NCI-H2196 treated with DMSO at 0.1 percent for 48 hours (cell line): ENCODE measurements at regions not wholly inside any gene's neighbourhood (a gene's known extent, or its start where the extent isn't known, plus 50 kb on each side); places are given as distances from the start of the nearest gene placed in this dataset.

Source experiments
- DNase-seq: peaks from one replicate; lab custom pipeline; 2025; ENCODE audit not compliant: unreplicated experiment; lab: John Stamatoyannopoulos, UW

GRCh38 chr19:31694761-31695160 is 345.5 kb upstream of the TSHZ3 start:
- DNase-seq: no peak

- DNase-seq: no peak
Measured at GRCh38 chr19:31699421-31699820, 350.2 kb upstream of the TSHZ3 start.

- no peak for DNase-seq
Measured at GRCh38 chr19:31701146-31701545, 351.9 kb upstream of the TSHZ3 start.

- DNase-seq: no peak
Measured at GRCh38 chr19:31705656-31706055, 356.4 kb upstream of the TSHZ3 start.

- DNase-seq: no peak
Measured at GRCh38 chr19:31706131-31706530, 356.9 kb upstream of the TSHZ3 start.

GRCh38 chr19:31706691-31707620 is 357.7 kb upstream of the TSHZ3 start:
- DNase-seq: no peak

GRCh38 chr19:31708520-31708919 is 359.3 kb upstream of the TSHZ3 start:
- no peak for DNase-seq

GRCh38 chr19:31709476-31709875 is 360.2 kb upstream of the TSHZ3 start:
- DNase-seq: no peak

GRCh38 chr19:31715249-31715945 is 366.2 kb upstream of the TSHZ3 start:
- no peak for DNase-seq

GRCh38 chr19:31716826-31717225 is 367.6 kb upstream of the TSHZ3 start:
- DNase-seq: no peak

- no peak for DNase-seq
Measured at GRCh38 chr19:31717269-31717923, 368.2 kb upstream of the TSHZ3 start.

GRCh38 chr19:31718032-31718431 is 368.8 kb upstream of the TSHZ3 start:
- no peak for DNase-seq

- DNase-seq: no peak
Measured at GRCh38 chr19:31718898-31719297, 369.7 kb upstream of the TSHZ3 start.

GRCh38 chr19:31723101-31723500 is 373.9 kb upstream of the TSHZ3 start:
- DNase-seq: no peak

- DNase-seq: no peak
Measured at GRCh38 chr19:31725051-31725450, 375.8 kb upstream of the TSHZ3 start.

- no peak for DNase-seq
Measured at GRCh38 chr19:31727536-31727935, 378.3 kb upstream of the TSHZ3 start.

GRCh38 chr19:31730270-31730669 is 381.0 kb upstream of the TSHZ3 start:
- no peak for DNase-seq

GRCh38 chr19:31733591-31733990 is 384.4 kb upstream of the TSHZ3 start:
- DNase-seq: no peak

GRCh38 chr19:31742249-31742648 is 393.0 kb upstream of the TSHZ3 start:
- DNase-seq: no peak

- DNase-seq: no peak
Measured at GRCh38 chr19:31745731-31746130, 396.5 kb upstream of the TSHZ3 start.

- no peak for DNase-seq
Measured at GRCh38 chr19:31749231-31749630, 400.0 kb upstream of the TSHZ3 start.

- DNase-seq: no peak
Measured at GRCh38 chr19:31759359-31759758, 410.1 kb upstream of the TSHZ3 start.
